DND-41 (cell line): ENCODE measurements at regions not wholly inside any gene's neighbourhood (a gene's known extent, or its start where the extent isn't known, plus 50 kb on each side); places are given as distances from the start of the nearest gene placed in this dataset.

Source experiments
- ATAC-seq: fragments of 200-7000 bp; cut with Tn5 transposase; 3 replicates; pipeline ENCODE4 v1.9.1; 2021; ENCODE audit warnings: low read depth; ENCODE audit not compliant: insufficient read depth
- DNase-seq: peaks from one replicate; pipeline ENCODE4 v3.0.0-alpha.2; 2020
- H2AFZ ChIP-seq: 2 replicates; pipeline ENCODE4 v1.6.0; 2012; ENCODE audit warnings: low read depth, low read length
- H3K27ac ChIP-seq: 2 replicates; pipeline ENCODE4 v1.5.1; 2012; ENCODE audit warnings: low read length, inconsistent platforms
- H3K27me3 ChIP-seq: fragments of 200-600 bp; sonication (generic); 2 replicates; pipeline ENCODE4 v1.6.0; 2012; ENCODE audit warnings: low read length, mild to moderate bottlenecking, inconsistent platforms; ENCODE audit not compliant: insufficient read depth, poor library complexity
- H3K36me3 ChIP-seq: 2 replicates; pipeline ENCODE4 v1.5.1; 2012; ENCODE audit warnings: low read length, inconsistent platforms; ENCODE audit not compliant: insufficient read depth
- H3K4me1 ChIP-seq: 2 replicates; pipeline ENCODE4 v1.5.1; 2012; ENCODE audit warnings: mild to moderate bottlenecking, low read length; ENCODE audit not compliant: insufficient read depth
- H3K4me2 ChIP-seq: 2 replicates; pipeline ENCODE4 v1.6.0; 2012; ENCODE audit warnings: mild to moderate bottlenecking, moderate library complexity, low read length, inconsistent platforms; ENCODE audit not compliant: insufficient read depth
- H3K4me3 ChIP-seq, 2 experiments: fragments of 200-600 bp in 1 of 2; shearing (Covaris generic) in 1 of 2; 2 replicates each; pipeline ENCODE4 v1.5.1; 2012 to 2016; ENCODE audit warnings: inconsistent platforms in 2 of 2, low read length in 2 of 2, mild to moderate bottlenecking in 2 of 2, low read depth in 1 of 2, moderate library complexity in 1 of 2
- H3K79me2 ChIP-seq: 2 replicates; pipeline ENCODE4 v1.6.0; 2012; ENCODE audit warnings: low read length, inconsistent platforms; ENCODE audit not compliant: insufficient read depth
- H3K9ac ChIP-seq: 2 replicates; pipeline ENCODE4 v1.6.0; 2012; ENCODE audit warnings: low read depth, mild to moderate bottlenecking, inconsistent platforms, low read length, moderate library complexity
- H3K9me3 ChIP-seq: 2 replicates; pipeline ENCODE4 v1.5.1; 2012; ENCODE audit warnings: low read length, moderate library complexity, mild to moderate bottlenecking, inconsistent platforms; ENCODE audit not compliant: insufficient read depth, severe bottlenecking
- H4K20me1 ChIP-seq: 2 replicates; pipeline ENCODE4 v1.6.0; 2012; ENCODE audit warnings: low read length; ENCODE audit not compliant: insufficient read depth
- CTCF ChIP-seq: IDR thresholded peaks from 2 replicates; pipeline ENCODE4 v1.5.1; 2012; ENCODE audit warnings: borderline replicate concordance, low read length, moderate library complexity, mild to moderate bottlenecking; ENCODE audit not compliant: poor library complexity, severe bottlenecking; ENCODE audit errors: extremely low read depth
- EZH2 ChIP-seq: IDR thresholded peaks from 3 replicates; pipeline ENCODE4 v1.6.1; 2012; ENCODE audit warnings: borderline replicate concordance, low read depth, mild to moderate bottlenecking, moderate library complexity, low read length, inconsistent platforms; ENCODE audit not compliant: severe bottlenecking

- Histone ChIP-seq H3K27me3 (no peaks in the 10 kb centered on the region), H3K9me3 (no peaks in the 10 kb centered on the region), H3K4me2 (0 out of 2 replicates have a peak overlapping the region, but pooled peaks have one; percentile 59), H3K36me3 (no peaks in the 10 kb centered on the region), H3K9ac (no peak overlapping the region), H3K4me3 (no peak overlapping the region), H3K4me1 (peaks cover 35% of the 10 kb centered on the region), H3K27ac (peak overlapping the region; percentile 85), H4K20me1 (no peaks in the 10 kb centered on the region), H3K79me2 (no peaks in the 10 kb centered on the region), H2AFZ (no peak overlapping the region)
- DNase-seq (no peak), ATAC-seq (no peak)
- TF ChIP-seq CTCF (no peak), EZH2 (no peak)
Measured at GRCh38 chr10:88194961-88195367, 331.5 kb downstream of the PTEN start.

- peak overlapping the region; percentile 85; the same call in 1 of the 2 replicates for H3K27ac ChIP-seq
- no peaks in the 10 kb centered on the region for H3K79me2 ChIP-seq
- TF ChIP-seq CTCF (no peak), EZH2 (no peak)
- no peak overlapping the region for H3K9ac ChIP-seq
- H3K27me3 ChIP-seq: no peaks in the 10 kb centered on the region
- H3K4me3 ChIP-seq: no peak overlapping the region
- H3K4me1 ChIP-seq: peaks cover 35% of the 10 kb centered on the region
- ATAC-seq: no peak
- no peaks in the 10 kb centered on the region for H3K9me3 ChIP-seq
- H3K36me3 ChIP-seq: no peaks in the 10 kb centered on the region
- no peak overlapping the region for H2AFZ ChIP-seq
- no peak for DNase-seq
- no peaks in the 10 kb centered on the region for H4K20me1 ChIP-seq
- no peak overlapping the region for H3K4me2 ChIP-seq
Measured at GRCh38 chr10:88195841-88196240, 332.4 kb downstream of the PTEN start.

GRCh38 chr10:88196291-88196690, 332.9 kb downstream of the PTEN start:
- Histone ChIP-seq H3K4me3 (no peak overlapping the region), H3K9me3 (no peaks in the 10 kb centered on the region), H2AFZ (no peak overlapping the region), H3K4me2 (no peak overlapping the region), H3K27ac (no peak overlapping the region), H3K4me1 (peaks cover 35% of the 10 kb centered on the region), H3K27me3 (no peaks in the 10 kb centered on the region), H3K9ac (no peak overlapping the region), H3K36me3 (no peaks in the 10 kb centered on the region), H4K20me1 (no peaks in the 10 kb centered on the region), H3K79me2 (no peaks in the 10 kb centered on the region)
- DNase-seq (no peak), ATAC-seq (no peak)
- TF ChIP-seq CTCF (no peak), EZH2 (no peak)

- TF ChIP-seq CTCF: no peak
- TF ChIP-seq EZH2: no peak
- ATAC-seq (no peak), DNase-seq (no peak)
- Histone ChIP-seq H3K9ac (no peak overlapping the region), H3K27ac (no peak overlapping the region), H3K27me3 (no peaks in the 10 kb centered on the region), H3K9me3 (no peaks in the 10 kb centered on the region), H2AFZ (no peak overlapping the region), H3K4me1 (peaks cover 28% of the 10 kb centered on the region), H3K36me3 (no peaks in the 10 kb centered on the region), H3K4me3 (no peak overlapping the region), H4K20me1 (no peaks in the 10 kb centered on the region), H3K79me2 (no peaks in the 10 kb centered on the region), H3K4me2 (no peak overlapping the region)
Measured at GRCh38 chr10:88198023-88198422, 334.6 kb downstream of the PTEN start.
